HTR-8/SVneo (cell line): ENCODE measurements at regions not wholly inside any gene's neighbourhood (a gene's known extent, or its start where the extent isn't known, plus 50 kb on each side); places are given as distances from the start of the nearest gene placed in this dataset.

Experiments
- DNase-seq: peaks from one replicate; pipeline ENCODE4 v3.0.0; 2011; ENCODE audit warnings: low spot score, mixed read lengths; ENCODE audit not compliant: insufficient read length
- FAIRE-seq: peaks from 2 replicates; lab custom pipeline; 2011; peaks lifted over from hg19 to GRCh38; lab: Jason Lieb, UNC

DNA sequence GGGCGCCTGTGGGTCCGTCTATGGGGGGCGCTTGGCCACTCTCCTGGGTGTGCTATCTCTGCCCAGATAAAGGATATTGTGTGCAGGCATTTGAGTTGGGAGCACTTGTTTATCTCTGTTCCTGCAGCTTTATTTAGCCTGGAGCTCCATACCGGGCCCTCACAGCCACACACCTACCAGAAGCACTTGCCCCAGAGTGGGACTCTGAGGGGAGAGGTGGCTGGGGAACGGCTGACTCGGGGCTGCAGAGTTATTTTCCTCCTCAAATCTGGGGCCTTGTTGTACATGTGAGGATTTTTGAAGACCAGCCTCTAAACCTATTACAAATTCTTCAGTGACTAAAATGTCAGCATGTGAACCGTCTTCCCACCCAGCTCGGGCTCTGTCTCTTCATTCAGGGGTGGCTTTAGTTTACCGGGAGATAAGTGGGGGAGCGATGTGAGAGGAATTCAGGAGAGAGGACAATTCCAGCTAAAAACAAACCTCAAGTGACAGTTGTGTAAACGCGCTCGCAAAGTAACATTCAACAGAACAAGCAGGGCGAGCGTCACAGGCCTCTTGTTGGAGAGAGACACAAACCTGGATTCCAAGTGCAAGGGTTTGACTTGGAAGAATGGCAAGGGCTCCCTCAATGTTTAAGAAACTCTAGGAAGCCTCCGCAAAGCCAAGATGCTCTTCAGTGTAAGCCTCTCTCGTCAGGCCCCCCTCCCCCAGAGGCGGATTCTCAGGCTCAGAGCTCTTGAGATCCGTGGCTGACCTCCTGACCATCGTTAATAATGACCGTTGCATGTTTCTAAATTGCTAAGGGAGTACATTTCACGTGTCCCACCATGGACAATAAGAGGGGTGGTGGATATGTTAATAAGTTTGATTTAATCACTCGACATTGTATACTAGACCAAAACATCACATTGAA is 548.9 kb downstream of the QKI start:
- DNase-seq, result no peak
- FAIRE-seq, result no peak

DNA sequence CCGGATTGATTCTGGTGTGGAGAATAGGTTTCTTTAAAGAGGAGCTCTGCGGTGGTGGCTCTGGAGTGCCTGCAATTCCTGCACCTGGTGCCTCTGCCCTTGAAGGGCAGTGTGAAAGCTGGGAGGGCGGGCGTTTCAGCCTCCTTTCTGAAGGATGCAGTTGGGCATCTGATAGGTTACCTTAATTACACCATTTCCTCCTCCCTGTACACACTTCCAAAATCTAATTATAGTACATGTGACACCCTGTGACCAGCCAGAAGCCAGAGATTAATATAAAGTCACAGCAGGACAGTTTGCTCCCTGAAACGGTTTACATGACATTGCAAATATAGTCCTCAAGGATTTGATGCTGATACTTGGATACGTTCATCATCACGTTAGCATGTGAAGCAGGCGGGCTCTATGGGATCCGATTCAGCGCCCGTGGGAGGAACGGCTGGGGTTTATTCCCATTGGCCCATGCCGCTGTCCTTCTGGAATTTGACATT is 548.2 kb downstream of the QKI start:
- FAIRE-seq, result no peak
- no peak for DNase-seq

DNA sequence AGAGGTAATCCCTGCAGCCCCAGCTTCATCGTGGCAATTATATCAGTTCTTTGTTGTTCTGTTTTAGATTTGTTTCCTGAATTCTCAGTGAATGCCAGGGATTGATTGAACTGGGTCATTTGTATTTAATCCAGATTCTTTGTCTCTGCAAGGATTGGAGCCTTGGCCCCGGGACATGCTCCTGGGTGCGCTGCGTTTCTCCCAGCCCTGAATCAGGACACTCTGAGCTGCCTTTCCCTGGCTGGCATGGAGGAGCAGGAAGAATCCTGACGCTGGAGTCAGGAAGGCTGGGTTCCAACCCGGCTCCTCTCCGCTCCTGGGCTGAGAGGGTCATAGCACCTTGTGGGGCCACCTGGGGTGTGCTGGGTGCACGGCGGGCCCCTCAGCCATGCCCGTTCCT is 545.6 kb downstream of the QKI start:
- no peak for DNase-seq
- no peak for FAIRE-seq

DNA sequence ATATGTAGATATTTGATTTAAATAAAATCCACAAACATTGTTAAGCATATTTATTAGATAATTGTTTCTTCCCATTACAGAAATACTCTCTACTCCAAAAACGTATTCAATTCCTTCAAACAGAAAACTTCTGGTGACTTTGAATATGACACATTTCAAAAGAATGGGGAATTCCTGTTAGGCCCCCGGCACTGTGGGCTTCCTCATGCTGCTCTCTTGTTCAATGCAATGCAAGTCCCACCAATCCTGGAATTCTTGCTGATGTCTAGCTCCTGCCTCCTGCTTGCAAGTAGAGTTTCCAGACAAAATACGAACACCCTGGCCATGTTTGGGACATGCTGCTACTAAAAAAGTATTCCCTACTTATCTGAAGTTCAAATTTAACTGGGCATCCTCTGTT is 544.1 kb downstream of the QKI start:
- FAIRE-seq, result no peak
- peak; percentile 57 for DNase-seq

DNA sequence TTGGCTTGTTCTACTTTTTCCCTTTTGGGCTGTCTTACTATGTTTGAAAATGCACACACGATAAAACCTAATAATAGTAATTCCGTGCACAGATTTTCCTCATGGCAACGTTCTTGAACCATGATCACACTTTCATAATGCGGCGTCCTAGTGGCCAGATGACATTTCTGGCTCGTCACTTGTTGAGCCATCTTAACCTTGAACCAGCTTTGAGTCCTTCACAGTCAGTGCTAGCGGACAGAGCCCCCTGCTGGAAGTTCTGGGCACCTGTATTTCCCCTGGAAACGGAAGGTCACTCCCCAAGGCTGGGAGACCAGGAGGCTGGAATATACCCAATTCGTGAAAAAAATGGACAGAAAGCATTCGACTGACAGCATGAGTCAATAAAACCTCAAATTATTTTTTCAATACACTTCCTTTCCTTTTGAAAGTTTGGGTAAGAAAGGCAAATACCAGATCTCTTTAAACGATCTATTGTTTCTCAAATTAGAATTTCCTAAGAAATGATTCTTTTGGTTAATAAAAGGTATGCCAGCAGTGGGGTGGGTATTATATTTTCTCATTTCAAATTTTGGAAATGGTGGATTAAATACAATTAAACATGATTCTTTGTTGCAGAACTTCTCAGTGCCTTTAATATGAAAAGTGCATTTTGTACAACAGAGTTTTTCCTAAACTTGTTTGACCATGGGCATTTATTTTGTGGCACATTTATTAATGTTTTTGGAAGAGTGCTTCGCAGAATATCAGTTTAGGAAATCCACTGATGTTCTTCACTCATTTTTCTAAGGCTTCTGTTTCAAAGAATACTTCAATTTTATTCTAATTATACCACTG is 542.3 kb downstream of the QKI start:
- FAIRE-seq (no peak), DNase-seq (peak; percentile 56)

DNA sequence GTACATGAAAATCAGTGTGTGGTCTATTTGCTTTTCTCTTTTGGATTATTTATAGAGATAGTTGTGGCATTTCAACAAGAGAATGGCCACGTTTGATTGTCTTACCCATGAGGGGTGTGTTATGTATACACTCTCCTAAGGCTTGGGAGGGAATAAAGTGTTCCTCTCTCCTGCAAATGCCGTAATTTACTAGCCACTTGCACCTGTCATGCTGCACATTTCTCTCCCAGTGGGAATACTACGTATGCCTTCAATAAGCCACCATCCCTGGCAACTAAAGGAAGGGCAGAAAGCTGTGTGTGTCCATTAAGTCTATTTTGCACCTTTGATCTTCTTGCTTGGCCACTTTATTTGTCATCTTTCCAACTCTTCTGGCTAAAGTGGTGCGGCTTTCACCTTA is 541.2 kb downstream of the QKI start:
- FAIRE-seq, result no peak
- no peak for DNase-seq

DNA sequence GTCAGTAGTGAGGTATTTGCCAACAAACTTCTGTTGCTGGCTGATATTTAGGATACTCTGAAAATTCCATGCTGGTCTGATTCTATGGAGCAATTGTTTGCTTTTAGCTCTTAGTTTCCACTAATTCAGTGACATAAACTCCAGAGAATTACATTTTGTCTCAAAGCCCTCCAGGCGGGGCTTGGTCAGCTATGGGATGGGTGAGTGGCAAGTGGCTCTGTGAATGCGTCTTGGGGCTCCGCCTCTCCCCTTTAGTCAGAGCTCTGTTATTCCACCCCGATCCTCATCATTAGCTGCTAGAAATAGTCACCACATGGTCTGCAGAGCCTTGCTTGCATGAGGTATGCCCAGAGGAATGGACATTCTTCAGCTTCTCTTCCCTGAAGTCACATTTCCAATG is 540.6 kb downstream of the QKI start:
- no peak for FAIRE-seq

DNA sequence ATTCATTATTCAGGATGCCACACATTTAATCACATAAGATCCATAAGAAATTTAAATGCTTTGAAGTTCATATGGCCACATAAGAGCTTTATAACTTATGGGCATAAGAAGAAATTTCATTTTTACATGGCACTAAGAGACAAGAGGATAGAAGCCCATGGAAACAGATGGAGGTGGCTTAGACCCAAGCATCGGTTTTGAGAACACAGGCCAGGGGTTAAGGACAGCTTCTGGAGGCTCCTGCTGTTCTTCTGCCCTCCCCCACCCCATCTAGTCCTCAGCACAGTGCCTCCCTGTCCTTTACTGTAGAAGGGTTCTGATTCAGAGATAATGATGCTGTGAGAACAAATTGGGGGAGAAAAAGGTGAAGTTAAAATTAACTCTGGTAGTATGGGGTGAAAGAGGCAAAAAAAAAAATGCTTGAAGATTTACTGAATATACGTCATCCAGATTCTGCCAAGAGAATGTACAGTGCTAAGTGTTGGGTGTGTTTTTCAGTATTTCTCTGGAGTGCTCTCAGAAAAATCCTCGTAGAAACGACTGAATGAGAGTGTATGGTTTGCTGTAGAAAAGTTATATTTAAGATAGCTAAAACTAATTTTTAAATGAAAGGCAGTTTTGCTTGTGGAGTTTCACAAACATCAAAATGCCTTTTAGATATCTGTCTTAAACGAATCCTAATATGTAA is 539.7 kb downstream of the QKI start:
- DNase-seq, result no peak
- no peak for FAIRE-seq

More for the DNA sequence above, 540.6 kb downstream of the QKI start:
- DNase-seq, result peak; percentile 27

DNA sequence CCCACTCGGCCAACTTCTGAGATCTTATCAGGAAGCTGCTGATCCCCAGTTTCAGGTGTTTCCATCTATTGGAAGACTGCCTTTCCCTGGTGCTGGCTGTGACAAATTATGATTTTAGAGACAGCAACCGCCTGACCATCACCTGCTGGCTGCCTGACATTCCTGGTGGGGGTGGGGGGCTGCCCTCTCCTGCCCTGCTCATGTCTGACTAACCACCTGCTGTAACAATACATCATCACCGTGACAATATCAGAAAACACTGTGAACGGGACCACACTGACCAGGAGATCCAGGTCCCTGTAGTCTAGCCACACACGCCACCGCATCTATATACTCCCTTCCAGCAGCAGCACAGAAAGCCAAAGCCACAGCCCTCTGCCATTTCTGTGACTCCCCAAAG is 537.5 kb downstream of the QKI start:
- no peak for DNase-seq
- FAIRE-seq, result no peak

DNA sequence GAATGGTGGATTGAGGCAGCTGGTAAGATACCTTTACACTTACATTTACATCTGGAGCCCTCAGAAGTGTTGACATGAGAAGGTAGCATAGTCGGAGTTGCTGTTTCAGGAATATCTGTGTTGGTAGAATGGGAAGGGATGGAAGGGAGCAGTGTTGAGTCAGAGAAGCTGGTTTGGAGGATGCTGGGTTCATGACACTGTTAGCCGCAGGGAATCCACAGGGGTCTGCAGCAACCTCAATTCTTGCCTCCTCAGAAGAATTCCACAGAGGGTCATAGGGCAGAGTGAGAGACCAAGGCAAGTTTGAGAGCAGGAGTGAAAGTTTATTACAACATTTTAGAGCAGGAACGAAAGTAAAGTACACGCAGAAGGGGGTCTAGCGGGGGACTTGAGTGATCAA is 536.8 kb downstream of the QKI start:
- DNase-seq (no peak), FAIRE-seq (no peak)

DNA sequence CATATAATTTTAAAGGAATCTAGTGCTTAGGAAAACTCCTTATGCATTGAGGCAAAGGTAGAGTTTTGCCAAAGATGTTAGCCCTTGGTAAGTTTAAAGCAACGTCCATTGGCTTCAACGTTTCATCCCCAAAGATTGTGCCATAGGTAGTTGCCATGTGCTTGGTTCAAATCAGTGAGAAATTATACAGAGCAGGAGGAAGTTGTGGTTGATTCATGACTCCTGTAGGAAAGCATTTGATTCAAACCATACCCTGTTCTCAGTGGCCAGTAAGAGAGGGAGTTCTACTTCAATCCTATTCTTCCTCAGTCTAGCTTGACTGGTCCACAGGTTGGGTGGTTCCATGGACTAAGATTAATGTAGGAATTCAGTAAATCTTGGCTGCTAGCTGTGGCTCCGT is 535.6 kb downstream of the QKI start:
- DNase-seq, result no peak
- FAIRE-seq, result no peak

DNA sequence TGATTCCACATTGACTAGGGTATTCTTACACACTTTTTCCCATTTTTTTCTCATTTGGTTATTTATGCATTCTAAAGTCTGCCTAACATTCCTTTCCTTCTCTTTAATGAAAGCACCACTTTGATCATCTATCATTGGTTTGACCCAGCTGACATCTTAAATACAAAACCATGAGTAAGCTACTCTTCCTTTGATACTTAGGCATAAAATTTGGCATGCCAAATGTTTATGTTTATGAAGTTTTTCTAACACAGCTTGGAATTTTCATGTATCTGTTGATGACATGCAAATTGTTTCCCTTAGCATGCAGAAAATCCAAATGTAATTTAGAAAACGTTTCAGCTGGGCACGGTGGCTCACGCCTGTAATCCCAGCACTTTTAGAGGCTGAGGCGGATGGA is 534.9 kb downstream of the QKI start:
- DNase-seq (no peak), FAIRE-seq (no peak)

DNA sequence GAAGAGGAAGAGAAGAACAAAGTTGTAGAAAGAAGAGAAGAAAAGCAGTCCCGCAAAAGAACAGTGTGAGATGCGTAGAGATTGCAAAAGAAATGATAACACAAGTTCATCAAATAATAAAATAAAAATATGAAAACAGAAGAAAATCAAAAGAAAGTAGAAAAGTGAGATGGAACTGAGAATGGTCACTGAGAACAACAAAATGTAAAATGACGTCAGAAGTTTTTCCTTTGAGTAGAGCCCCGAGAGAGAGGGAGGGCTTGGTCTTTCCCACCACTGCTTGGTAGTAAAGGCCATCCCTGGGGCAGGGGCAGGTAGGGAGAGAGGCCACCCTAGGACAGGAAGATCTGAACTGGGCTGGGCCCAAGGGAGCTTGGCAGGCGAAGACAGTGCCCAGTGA is 533.7 kb downstream of the QKI start:
- DNase-seq, result no peak
- FAIRE-seq, result no peak

DNA sequence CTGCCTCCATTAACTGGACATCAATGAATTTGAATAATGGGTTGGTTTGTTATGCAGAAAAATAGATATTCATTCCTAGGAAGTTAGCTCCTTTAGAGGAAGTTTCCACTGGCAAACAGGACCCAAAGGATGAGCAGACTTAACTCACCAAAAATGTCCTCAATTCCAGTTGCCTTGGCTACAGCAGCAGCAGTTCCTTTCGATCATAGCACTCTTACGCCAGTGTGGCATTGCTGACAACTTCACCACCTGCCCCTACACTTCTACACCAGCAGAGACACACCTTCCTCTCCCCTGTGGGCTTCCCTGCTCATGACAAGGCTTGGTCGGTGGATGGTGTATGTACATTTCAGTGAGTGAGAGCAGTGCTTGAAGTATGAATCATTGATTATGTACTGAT is 532.8 kb downstream of the QKI start:
- DNase-seq (no peak), FAIRE-seq (no peak)

DNA sequence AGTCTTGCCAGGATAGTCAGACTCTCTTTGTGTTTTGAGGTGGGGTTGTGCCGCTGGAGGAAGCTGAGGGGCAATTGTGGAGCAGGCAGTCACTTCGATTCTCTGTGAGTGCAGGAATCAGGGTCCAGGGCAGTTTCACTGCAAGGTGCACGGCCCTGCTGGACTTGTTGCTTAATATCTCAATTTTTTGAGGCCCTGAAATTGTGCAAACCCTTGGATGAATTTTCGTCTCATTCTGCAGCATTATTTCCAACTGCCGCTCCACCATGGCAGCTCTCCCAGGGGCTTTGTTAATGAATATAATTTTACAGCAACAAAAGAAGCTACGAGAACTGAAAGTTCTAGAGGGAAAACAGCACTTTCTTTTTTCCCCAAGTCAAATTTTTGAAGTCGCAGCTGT is 531.9 kb downstream of the QKI start:
- DNase-seq (no peak), FAIRE-seq (no peak)

DNA sequence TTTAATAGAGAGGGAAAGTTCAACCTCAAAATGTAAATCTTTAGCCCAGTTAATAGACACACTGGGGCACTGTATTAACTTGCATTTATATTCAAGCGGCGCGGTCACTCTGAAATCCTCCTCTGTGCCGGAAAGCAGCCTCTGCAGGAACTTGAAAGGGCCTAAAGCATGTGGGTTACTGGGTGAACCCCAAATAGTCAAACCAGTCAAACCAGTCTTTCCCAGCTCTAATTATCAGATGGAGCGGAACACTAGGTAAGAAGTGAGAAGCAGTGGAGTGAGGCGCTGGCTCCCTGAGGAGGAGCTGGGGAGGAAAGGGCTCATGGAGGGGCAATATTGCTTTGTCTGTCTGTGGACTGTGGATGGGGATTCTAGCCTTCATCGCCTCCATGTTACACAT is 531.3 kb downstream of the QKI start:
- no peak for DNase-seq
- no peak for FAIRE-seq

DNA sequence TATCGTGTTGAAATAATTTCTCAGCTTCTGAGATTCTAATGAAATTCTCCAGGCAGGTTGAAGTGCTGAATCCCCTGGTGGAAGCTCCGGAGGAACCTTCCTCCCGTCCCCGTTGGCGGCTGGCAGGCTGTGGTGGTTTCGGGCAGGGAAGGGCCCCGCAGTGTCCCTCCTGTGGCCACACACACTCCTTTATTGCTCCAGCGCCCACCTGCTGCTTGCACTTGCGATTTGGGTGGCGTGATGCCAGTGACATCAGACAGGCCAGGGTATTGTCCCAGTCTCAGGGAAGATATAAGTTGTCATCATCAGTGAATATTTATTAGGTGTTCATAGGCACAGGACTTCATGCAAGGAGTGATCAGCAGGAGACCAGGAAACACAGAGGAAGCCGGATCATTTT is 530.4 kb downstream of the QKI start:
- no peak for FAIRE-seq
- no peak for DNase-seq

DNA sequence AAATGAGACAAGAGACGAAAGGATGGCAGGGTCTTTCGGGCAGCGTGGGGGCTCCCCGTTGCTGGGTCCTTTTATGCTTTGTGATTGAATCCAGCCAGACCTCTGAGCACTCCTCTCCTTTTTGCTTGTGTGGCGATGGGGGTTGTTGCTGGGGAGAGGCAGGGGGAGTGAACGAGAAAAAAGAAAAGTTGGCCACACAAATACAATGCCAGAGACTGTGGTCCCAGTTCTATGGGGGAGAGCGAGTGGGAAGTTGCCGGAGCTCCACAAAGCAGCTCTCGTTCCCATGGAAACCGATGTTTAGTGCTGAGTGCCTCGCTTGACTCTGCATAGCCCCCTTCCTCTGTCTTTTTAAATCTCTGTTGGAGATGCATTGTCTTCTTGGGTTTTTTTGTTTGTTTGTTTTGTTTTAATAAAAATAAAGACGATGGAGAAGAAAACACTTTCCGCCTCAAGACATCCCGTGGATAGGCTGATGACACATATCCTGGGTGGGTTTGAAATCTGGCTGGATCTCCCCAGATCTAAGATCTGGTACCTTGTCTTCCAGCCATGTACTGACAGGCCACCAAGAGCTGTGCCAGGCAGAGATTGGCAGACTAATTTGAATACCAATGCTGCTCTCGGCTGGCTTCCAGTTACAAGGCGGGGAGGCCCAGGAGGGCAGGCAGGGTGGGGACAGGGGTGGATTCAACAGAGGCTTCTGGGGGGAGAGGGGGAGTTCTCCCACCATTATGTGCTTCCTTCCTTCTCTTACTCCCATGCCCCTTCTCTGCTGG is 529.3 kb downstream of the QKI start:
- DNase-seq, result no peak
- no peak for FAIRE-seq

DNA sequence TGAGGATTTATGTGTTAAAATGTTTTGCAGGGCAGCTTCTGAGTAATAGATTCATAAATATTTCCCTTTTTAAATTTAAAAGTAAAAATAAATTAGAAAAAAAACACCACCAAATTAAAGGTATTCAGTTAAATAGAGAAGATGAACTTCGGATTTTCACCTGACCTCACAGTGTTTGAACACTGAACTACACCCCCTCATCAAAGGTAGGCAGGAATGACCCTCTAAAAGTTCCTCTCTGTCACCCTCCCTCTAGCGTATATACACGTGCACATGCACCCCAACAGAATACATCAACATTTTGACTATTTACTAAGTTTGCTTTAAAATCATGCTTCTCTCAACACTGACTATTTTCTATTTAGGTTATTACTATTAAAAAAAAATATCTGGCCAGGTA is 528.3 kb downstream of the QKI start:
- DNase-seq (no peak), FAIRE-seq (no peak)

DNA sequence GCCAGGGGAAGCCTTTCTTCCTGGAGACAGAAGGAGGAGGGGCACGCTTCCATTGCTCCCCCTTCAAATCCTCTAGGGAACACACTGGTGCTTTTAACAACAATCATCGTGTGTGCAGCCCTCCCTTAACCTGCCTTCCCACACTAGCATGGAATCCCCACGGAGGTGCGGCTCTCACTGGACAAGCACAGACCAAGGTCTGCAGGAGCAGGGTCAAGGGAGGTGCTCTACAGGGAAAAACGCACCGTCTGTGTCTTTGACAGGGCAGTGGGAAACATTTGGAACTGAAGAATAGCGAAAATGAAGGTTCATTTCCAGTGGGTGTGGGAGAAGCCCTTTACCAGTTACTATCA is 527.1 kb downstream of the QKI start:
- FAIRE-seq (no peak), DNase-seq (no peak)
